CD4-positive, alpha-beta T cell treated with Interleukin-6 at 100 ng/mL for 8 hours (primary cell): ENCODE measurements at regions not wholly inside any gene's neighbourhood (a gene's known extent, or its start where the extent isn't known, plus 50 kb on each side); places are given as distances from the start of the nearest gene placed in this dataset.
"Not testable (repeated sequence)": the region's sequence is repeated elsewhere in the genome, so short reads cannot be mapped to it uniquely, and the experiment has no call there.

ENCODE experiments used
- DNase-seq: peaks from one replicate; pipeline ENCODE4 v3.0.0-alpha.2; 2020; ENCODE audit warnings: mixed read lengths, low spot score

DNA sequence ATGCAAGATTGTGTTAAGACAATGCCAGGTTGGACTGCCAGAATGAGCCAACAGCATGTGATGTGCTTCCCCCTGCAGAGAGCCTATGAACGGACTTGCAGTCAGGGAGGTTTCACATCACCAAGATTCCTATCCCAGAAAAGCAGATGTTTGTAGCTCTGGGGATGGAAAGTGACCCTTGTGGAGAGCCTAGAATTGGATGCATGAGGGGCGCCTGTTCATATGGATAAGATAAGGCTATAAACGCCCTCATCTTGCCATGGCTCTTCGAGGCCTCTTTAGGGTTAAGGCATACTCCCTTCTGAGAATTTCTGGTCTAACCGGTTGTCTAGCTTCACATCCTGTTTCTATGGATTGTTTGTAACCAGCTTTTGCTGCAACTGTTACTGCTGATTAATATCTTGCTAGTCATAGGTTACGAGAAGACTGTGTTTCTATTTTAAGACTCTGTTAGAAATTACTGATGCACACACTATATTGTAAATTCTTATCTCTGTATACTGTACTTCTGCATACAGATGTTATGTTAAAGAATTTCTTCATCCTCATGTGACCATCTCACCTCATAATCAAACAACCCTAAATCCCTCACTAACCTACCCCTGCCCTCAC, 295.8 kb downstream of the PTGER3 start:
- not testable (repeated sequence) for DNase-seq

DNA sequence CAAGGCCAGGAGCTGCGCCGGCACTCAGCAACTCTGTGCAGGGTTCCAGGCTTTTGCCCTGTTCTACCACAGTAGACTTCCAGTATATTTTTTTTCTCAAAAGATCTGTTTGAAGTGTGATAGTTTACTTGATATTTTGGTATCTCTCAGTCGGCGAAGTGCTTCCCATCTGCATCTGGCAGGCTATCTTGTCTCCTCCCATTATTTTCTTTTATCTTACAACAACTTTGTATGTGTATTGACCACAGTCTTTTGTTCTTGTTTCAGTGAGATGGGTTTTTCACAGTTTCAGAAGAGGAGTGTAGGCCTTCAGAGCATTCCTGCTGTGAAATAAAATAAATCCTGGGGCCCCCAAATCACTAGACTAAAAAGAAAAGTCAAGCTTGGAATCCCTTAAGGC, 292.9 kb downstream of the PTGER3 start:
- no peak for DNase-seq

GRCh38 chr1:70760154-70760553, 287.5 kb downstream of the PTGER3 start:
- no peak for DNase-seq

DNA sequence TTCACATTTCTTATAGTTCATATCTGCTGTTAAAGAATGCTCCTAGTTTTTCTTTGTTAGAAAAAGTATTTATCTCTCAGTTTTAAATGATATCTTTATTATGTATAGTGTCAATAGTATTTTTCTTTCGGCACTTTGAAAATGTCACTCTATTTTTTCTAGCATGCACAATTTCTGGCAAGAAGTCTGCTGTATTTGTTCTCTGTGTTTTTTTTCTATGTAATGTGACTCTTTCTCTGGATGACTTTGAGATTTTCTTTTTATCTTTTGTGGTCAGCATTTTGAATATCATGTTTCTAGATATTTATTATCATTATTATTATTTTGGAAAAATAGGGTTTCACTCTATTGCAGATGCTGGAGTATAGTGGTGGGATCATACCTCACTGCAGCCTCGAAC, 285.2 kb downstream of the PTGER3 start:
- no peak for DNase-seq

DNA sequence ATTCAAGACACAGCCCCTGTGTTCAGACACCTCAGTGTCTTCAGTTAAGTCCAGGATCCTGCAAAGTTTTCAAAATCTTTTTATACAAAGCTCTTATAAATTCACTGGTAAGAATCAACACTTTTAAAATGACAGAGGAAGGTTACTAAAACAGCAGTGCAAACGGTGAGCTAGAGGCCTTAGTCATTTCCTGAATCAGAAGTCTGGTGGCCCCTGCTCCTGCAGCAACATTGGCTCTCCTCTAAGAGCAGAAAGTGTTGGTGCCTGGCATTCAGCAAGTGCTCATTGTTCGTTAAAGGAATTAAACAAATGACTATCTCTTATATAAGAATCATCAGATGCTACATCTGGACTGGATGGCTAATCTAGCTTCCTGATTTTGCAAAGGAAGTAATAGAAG, 282.9 kb downstream of the PTGER3 start:
- DNase-seq = no peak

GRCh38 chr1:70767377-70767776, 280.2 kb downstream of the PTGER3 start:
- no peak for DNase-seq

DNA sequence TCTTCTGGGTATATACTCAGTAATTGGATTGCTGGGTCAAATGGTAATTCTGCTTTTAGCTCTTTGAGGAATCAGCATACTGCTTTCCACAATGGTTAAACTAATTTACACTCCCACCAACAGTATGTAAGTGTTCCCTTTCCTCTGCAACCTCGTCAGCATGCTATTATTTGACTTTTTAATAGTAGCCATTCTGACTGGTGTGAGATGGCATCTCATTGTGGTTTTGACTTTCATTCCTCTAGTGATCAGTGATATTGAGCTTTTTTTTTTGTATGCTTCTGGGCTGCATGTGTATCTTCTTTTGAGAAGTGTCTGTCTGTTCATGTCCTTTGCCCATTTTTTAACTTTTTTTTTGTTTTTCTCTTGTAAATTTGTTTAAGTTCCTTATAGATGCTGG, 279.4 kb downstream of the PTGER3 start:
- DNase-seq = no peak

- no peak for DNase-seq
Measured at GRCh38 chr1:70778056-70778762, 269.4 kb downstream of the PTGER3 start.

GRCh38 chr1:70778934-70779333, 268.7 kb downstream of the PTGER3 start:
- no peak for DNase-seq

DNA sequence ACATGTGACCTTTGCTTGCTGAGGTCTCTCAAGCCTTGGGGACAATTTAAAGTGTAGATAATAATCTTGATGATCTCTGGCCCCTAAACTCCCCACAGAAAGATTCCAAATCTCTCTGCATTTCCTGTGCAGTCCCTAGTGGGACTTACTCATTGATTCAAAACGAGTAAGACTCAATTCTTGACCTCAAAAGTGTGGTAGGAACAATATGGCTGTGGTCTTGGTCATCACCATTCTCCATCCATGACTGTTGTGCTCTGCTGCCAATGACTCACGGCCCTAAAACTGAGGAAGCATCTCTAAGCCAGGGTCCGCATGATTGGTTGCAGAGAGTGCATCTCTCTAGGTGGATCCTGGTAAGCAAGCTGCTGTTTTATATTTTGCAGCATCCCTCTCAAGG, 268.0 kb downstream of the PTGER3 start:
- no peak for DNase-seq

- DNase-seq = no peak
Measured at GRCh38 chr1:70785287-70785686, 262.3 kb downstream of the PTGER3 start.

DNA sequence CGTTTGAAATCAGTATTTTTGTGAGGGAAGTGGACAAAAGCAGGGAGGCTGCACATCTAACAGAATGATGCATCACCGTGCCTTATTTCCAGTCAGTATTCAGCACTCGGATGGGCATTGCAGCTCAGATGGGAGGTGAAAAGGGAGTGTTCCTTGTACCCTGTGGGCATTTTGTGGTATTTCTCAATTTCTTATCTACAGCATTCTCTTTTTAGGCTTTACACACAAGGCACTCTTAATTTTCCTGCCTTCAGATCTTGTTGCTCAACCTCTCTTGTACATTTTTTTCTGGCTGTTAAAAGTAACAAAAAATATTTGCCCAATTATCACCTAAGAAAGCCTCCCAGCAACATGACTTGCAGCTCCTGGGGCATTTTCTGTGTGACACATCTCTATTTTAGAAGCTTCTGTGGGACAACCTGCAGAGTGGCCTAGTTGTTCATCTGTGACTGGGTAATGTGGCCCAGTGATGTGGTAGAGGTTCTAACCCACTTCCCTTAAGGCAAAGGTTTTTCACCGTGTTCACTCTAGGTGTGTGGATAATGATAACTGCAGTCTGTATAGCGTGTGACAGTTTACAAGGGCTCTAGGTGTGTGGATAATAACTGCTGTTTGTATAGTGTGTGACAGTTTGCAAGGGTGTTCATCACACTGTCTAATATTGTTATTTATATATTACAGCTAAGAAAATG, 257.2 kb downstream of the PTGER3 start:
- DNase-seq = no peak

- DNase-seq = not testable (repeated sequence)
Measured at GRCh38 chr1:70795064-70795463, 252.6 kb downstream of the PTGER3 start.

- not testable (repeated sequence) for DNase-seq
Measured at GRCh38 chr1:70796298-70796697, 251.3 kb downstream of the PTGER3 start.

DNA sequence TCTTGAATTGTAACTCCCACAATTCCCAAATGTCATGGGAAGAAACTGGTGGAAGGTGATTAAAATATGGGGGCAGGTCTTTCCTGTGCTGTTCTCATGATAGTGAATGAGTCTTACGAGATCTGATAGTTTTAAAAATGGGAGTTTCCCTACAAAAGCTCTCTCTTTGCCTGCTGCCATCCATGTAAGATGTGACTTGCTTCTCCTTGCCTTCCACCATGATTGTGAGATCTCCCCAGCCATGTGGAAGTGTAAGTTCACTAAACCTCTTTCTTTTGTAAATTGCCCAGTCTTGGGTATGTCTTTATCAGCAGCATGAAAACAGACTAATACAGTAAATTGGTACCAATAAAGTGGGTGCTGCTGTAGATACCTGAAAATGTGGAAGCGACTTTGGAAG, 245.0 kb downstream of the PTGER3 start:
- not testable (repeated sequence) for DNase-seq

- no peak for DNase-seq
Measured at GRCh38 chr1:70805641-70806040, 242.0 kb downstream of the PTGER3 start.

DNA sequence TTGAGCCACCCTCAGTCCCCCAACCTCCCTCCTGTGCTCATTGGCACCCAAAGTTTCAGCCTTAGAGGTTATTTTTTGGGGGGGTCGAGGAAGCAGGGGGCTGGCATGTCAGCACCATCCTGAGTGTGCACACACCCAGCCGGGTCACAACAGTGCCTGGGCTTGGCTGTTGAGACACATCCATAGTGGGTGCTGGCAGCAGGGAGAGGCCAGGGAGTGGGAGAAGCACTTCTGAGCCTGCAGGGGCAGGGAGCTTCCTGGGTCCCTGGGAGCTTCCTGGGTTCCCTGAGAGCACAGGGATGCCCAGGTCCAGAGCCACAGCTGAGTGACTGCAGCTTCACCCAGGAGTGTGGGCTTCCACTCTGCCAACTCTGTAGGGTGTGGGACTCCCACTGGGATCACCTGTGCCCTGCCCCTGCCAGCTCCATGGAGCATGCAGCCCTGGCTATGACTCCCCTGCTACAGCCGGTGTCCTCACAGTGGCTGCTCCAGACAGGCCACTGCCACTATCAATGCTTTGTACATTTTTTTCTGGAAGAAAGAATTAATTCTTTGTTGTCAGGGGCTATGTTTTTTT, 240.4 kb downstream of the PTGER3 start:
- DNase-seq = no peak

- no peak for DNase-seq
Measured at GRCh38 chr1:70809069-70809468, 238.5 kb downstream of the PTGER3 start.

DNA sequence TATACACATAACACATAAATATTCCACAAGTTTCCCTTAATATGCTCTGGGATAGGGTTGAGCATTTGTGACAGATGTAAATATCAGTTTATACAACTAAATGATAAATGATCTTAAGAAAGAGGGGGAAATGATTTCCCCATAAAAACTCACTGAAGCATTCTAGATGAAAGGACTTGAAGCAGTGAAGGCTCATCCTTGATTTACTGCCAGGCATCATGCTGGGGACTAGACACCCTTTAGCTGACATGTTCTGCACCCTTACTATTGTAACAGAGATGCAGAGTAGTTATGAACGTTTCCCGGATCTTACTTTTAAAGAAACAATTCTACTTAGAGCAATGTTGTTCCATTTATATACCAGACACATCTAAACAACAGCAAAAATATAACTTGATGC, 235.8 kb downstream of the PTGER3 start:
- no peak for DNase-seq

GRCh38 chr1:70812442-70813109, 235.0 kb downstream of the PTGER3 start:
- no peak for DNase-seq

DNA sequence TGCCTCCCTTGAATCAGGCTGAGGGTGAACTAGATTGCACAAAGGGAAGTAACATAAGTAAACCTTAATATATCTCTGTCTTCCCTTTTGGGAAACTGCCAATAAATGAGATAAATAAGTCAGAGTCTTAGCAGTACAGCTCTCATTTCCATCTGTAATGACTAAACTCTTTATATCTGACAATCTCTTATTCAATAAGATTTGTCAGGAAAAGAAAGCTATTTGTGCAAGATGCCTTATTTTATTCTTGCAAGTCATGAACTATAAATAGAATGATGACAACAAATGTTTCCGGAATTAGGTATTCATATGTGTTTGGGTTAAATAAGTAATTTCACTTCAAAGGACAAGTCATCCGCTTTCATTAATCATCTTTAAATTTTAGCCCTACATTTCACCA, 229.2 kb downstream of the PTGER3 start:
- DNase-seq = no peak

DNA sequence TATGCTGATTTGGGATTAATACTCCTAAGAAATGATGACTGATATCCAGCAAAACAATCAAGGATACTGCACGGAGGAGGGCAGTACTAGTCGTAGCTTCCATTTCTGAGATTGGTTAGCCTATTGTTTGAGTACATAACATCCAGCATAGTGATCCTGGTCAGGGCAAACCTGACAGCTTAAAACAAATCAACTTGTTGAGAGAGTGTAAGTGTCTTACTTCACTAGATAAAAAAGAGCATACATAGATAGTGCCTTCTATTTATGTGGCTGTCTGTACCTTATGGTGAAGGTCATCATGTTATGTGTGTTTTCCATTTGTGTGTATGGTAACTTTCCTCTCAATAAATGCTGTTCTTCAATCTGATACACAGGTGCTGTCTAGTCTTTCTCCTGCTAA, 228.4 kb downstream of the PTGER3 start:
- no peak for DNase-seq
